SU-DHL-6 (cell line): ENCODE measurements at regions not wholly inside any gene's neighbourhood (a gene's known extent, or its start where the extent isn't known, plus 50 kb on each side); places are given as distances from the start of the nearest gene placed in this dataset.

Source experiments
- EZH2phosphoT487 ChIP-seq: fragments of 200-600 bp; sonication (generic), shearing (Covaris generic); conservative IDR thresholded peaks from 2 replicates; pipeline ENCODE4 v1.6.1; 2018; ENCODE audit warnings: mild to moderate bottlenecking, antibody characterized with exemption, low read length, moderate library complexity, mixed read lengths
- TF ChIP-seq, protein P1 (sequence below): fragments of 200-600 bp; sonication (generic); IDR thresholded peaks from one replicate; pipeline ENCODE4 v1.5.1; 2017; ENCODE audit warnings: antibody characterized with exemption, mild to moderate bottlenecking, low read length, moderate library complexity; ENCODE audit not compliant: insufficient read depth, poor library complexity, severe bottlenecking

DNA sequence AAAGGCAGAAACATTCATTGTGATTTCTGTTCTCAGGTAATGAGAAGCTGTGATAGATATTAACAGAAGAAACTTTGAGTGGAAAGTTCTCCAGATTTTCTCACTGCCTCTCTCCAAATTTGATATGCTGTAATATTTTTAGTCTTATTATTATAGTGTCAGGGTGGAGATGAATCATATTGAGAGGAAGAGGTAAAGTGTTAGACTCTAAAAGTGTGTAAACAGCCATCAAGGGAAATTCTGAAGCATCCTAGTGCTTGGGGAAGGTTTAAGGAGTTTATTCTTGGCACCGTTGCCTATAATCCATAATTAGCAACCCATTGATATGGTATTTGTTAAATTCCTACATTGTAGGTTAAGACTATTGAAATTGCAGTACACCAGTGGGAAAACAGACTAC, 104.7 kb upstream of the NABP1 start:
- TF ChIP-seq, protein P1, sequence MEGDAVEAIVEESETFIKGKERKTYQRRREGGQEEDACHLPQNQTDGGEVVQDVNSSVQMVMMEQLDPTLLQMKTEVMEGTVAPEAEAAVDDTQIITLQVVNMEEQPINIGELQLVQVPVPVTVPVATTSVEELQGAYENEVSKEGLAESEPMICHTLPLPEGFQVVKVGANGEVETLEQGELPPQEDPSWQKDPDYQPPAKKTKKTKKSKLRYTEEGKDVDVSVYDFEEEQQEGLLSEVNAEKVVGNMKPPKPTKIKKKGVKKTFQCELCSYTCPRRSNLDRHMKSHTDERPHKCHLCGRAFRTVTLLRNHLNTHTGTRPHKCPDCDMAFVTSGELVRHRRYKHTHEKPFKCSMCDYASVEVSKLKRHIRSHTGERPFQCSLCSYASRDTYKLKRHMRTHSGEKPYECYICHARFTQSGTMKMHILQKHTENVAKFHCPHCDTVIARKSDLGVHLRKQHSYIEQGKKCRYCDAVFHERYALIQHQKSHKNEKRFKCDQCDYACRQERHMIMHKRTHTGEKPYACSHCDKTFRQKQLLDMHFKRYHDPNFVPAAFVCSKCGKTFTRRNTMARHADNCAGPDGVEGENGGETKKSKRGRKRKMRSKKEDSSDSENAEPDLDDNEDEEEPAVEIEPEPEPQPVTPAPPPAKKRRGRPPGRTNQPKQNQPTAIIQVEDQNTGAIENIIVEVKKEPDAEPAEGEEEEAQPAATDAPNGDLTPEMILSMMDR: no peak
- TF ChIP-seq EZH2phosphoT487: no peak
